Neural progenitor cell (in vitro differentiated cells): ENCODE measurements at regions not wholly inside any gene's neighbourhood (a gene's known extent, or its start where the extent isn't known, plus 50 kb on each side); places are given as distances from the start of the nearest gene placed in this dataset.

Source experiments
- DNase-seq: peaks from one replicate; pipeline ENCODE4 v3.0.0-alpha.2; 2016; ENCODE audit warnings: low spot score
- H2AFZ ChIP-seq: fragments of 200-600 bp; sonication (generic); replicated peaks from 2 replicates; pipeline ENCODE4 v1.6.1; 2016; ENCODE audit warnings: antibody characterized with exemption
- H3F3A ChIP-seq: fragments of 200-600 bp; sonication (generic); 2 replicates; pipeline ENCODE4 v1.6.1; 2016; ENCODE audit warnings: antibody characterized with exemption, low read depth
- H3K27ac ChIP-seq: fragments of 200-600 bp; sonication (generic); 2 replicates; pipeline ENCODE4 v1.5.1; 2016; ENCODE audit warnings: mild to moderate bottlenecking
- H3K27me3 ChIP-seq: fragments of 200-600 bp; sonication (generic); 2 replicates; pipeline ENCODE4 v1.6.1; 2016; ENCODE audit warnings: mild to moderate bottlenecking, moderate library complexity
- H3K36me3 ChIP-seq: fragments of 200-600 bp; sonication (generic); 2 replicates; pipeline ENCODE4 v1.5.1; 2016
- H3K4me1 ChIP-seq: fragments of 200-600 bp; sonication (generic); 2 replicates; pipeline ENCODE4 v1.6.1; 2016; ENCODE audit warnings: mixed run types
- H3K4me2 ChIP-seq: fragments of 200-600 bp; sonication (generic); 2 replicates; pipeline ENCODE4 v1.6.1; 2016
- H3K4me3 ChIP-seq: fragments of 200-600 bp; sonication (generic); 2 replicates; pipeline ENCODE4 v1.5.1; 2016
- H3K79me2 ChIP-seq: fragments of 200-600 bp; sonication (generic); 2 replicates; pipeline ENCODE4 v1.6.1; 2016; ENCODE audit warnings: low read depth
- H3K9ac ChIP-seq: fragments of 200-600 bp; sonication (generic); 2 replicates; pipeline ENCODE4 v1.6.1; 2016
- H3K9me3 ChIP-seq: fragments of 200-600 bp; sonication (generic); 2 replicates; pipeline ENCODE4 v1.5.1; 2016; ENCODE audit warnings: low read depth
- H4K20me1 ChIP-seq: fragments of 200-600 bp; sonication (generic); 2 replicates; pipeline ENCODE4 v1.6.1; 2016; ENCODE audit warnings: low read depth
- H3K27ac Mint-ChIP-seq: 3 replicates; pipeline ENCODE4 v1.8.0; 2021; ENCODE audit warnings: mixed read lengths
- H3K27me3 Mint-ChIP-seq: 2 replicates; pipeline ENCODE4 v1.8.0; 2022; ENCODE audit warnings: low read depth, mild to moderate bottlenecking, inconsistent platforms, moderate library complexity, mixed read lengths; ENCODE audit not compliant: insufficient read depth
- H3K36me3 Mint-ChIP-seq: 3 replicates; pipeline ENCODE4 v1.8.0; 2021; ENCODE audit warnings: mixed read lengths
- H3K4me1 Mint-ChIP-seq: 3 replicates; pipeline ENCODE4 v1.8.0; 2021; ENCODE audit warnings: mixed read lengths
- H3K4me3 Mint-ChIP-seq: 3 replicates; pipeline ENCODE4 v1.8.0; 2021; ENCODE audit warnings: mild to moderate bottlenecking, moderate library complexity, mixed read lengths
- H3K9me3 Mint-ChIP-seq: 3 replicates; pipeline ENCODE4 v1.8.0; 2020; ENCODE audit warnings: mixed read lengths
- EZH2 ChIP-seq: fragments of 200-600 bp; sonication (generic); IDR thresholded peaks from 2 replicates; pipeline ENCODE4 v1.6.1; 2017; ENCODE audit warnings: antibody characterized with exemption, mild to moderate bottlenecking, moderate library complexity
- EZH2phosphoT487 ChIP-seq: fragments of 200-600 bp; sonication (generic); IDR thresholded peaks from 2 replicates; pipeline ENCODE4 v1.6.1; 2017; ENCODE audit warnings: antibody characterized with exemption
- TF ChIP-seq, protein P1 (sequence below): fragments of 200-600 bp; sonication (generic); IDR thresholded peaks from 2 replicates; pipeline ENCODE4 v1.5.1; 2017; ENCODE audit warnings: antibody characterized with exemption, mild to moderate bottlenecking

DNA sequence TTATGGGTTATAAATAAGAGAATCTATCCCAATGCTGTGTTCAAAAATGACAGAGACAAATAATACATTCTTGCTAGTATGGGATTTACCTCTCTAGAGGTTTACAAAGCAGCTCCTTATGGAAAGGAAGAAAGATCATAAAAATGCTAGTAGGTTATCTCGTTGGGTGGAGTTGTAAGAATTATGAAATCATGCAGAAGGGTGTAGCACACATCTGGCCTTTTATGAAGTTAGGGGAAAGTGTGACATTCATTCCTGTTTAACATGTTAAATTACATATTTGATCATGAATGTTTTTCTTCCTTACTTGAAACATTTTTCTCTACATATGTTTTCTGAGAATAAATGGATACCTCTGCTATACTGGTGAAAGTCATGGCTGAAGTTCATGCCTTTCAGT is 414.2 kb downstream of the SH3GL2 start:
- H3K4me3 ChIP-seq: no peak overlapping the region
- Mint-ChIP-seq H3K27me3 (no peaks in the 10 kb centered on the region), H3K4me3 (no peak overlapping the region), H3K9me3 (no peaks in the 10 kb centered on the region), H3K4me1 (no peaks in the 10 kb centered on the region), H3K36me3 (no peaks in the 10 kb centered on the region), H3K27ac (no peak overlapping the region)
- no peaks in the 10 kb centered on the region for H3F3A ChIP-seq
- H3K4me2 ChIP-seq: no peak overlapping the region
- peaks cover 9% of the 10 kb centered on the region for H3K4me1 ChIP-seq
- H3K27me3 ChIP-seq: no peaks in the 10 kb centered on the region
- no peaks in the 10 kb centered on the region for H3K79me2 ChIP-seq
- H3K9me3 ChIP-seq: no peaks in the 10 kb centered on the region
- H2AFZ ChIP-seq: no peak overlapping the region
- TF ChIP-seq EZH2phosphoT487 (no peak), EZH2 (no peak)
- TF ChIP-seq, protein P1, sequence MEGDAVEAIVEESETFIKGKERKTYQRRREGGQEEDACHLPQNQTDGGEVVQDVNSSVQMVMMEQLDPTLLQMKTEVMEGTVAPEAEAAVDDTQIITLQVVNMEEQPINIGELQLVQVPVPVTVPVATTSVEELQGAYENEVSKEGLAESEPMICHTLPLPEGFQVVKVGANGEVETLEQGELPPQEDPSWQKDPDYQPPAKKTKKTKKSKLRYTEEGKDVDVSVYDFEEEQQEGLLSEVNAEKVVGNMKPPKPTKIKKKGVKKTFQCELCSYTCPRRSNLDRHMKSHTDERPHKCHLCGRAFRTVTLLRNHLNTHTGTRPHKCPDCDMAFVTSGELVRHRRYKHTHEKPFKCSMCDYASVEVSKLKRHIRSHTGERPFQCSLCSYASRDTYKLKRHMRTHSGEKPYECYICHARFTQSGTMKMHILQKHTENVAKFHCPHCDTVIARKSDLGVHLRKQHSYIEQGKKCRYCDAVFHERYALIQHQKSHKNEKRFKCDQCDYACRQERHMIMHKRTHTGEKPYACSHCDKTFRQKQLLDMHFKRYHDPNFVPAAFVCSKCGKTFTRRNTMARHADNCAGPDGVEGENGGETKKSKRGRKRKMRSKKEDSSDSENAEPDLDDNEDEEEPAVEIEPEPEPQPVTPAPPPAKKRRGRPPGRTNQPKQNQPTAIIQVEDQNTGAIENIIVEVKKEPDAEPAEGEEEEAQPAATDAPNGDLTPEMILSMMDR: no peak
- no peaks in the 10 kb centered on the region for H4K20me1 ChIP-seq
- no peak overlapping the region for H3K9ac ChIP-seq
- DNase-seq: no peak
- H3K27ac ChIP-seq: no peak overlapping the region
- H3K36me3 ChIP-seq: no peaks in the 10 kb centered on the region

DNA sequence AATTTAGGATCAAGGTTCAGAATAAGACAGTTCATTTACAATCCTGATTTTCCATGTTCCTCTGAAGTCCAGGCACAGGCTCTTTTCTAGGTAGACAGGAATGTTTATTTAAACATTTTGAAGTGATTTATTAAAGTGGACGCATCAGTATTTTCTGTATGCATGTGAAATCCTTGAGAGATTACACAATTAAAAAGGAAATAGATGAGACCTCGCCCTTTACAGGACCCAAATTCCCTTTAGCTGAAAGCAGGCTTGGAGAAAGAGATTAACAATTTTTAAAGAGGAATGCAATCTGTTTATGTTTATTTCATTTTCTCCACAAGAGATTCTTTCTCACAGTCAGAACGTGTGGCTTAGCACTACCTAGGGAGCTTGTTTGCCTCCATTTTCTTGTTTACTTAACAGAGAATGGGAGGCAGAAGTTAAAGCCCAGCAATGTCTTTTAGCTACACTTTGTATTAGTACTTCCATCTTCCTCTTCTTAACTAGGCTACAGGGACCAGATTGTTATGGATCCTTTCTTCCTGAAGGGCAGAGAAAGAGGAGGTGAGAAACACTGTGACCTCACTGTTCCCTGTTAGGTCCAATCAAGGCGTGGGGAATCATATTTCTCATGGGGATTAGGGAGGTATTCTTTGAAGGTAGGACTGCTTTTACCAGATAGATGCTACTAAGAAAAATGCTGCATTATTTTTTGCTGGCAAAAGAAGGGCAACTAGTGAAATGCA is 416.0 kb downstream of the SH3GL2 start:
- no peaks in the 10 kb centered on the region for H3K27me3 Mint-ChIP-seq

GRCh38 chr9:17996728-17997127 is 417.9 kb downstream of the SH3GL2 start:
- H2AFZ ChIP-seq: no peak overlapping the region
- Mint-ChIP-seq H3K27me3 (no peaks in the 10 kb centered on the region), H3K4me3 (no peak overlapping the region), H3K27ac (no peak overlapping the region), H3K9me3 (no peaks in the 10 kb centered on the region), H3K4me1 (peaks cover 8% of the 10 kb centered on the region), H3K36me3 (no peaks in the 10 kb centered on the region)
- no peak for DNase-seq
- no peaks in the 10 kb centered on the region for H4K20me1 ChIP-seq
- H3K9ac ChIP-seq: no peak overlapping the region
- H3K9me3 ChIP-seq: no peaks in the 10 kb centered on the region
- H3K4me3 ChIP-seq: no peak overlapping the region
- H3K27me3 ChIP-seq: no peaks in the 10 kb centered on the region
- no peaks in the 10 kb centered on the region for H3K79me2 ChIP-seq
- no peaks in the 10 kb centered on the region for H3K36me3 ChIP-seq
- H3F3A ChIP-seq: no peaks in the 10 kb centered on the region
- peaks cover 9% of the 10 kb centered on the region for H3K4me1 ChIP-seq
- no peak overlapping the region for H3K4me2 ChIP-seq
- no peak overlapping the region for H3K27ac ChIP-seq
- no peak for TF ChIP-seq EZH2phosphoT487
- TF ChIP-seq, protein P1: no peak
- TF ChIP-seq EZH2: no peak

More for the DNA sequence above, 416.0 kb downstream of the SH3GL2 start:
- Histone ChIP-seq H3K27ac (no peak overlapping the region), H3K36me3 (no peaks in the 10 kb centered on the region), H3K4me2 (peak overlapping the region; percentile 11), H3K79me2 (no peaks in the 10 kb centered on the region), H3K4me3 (no peak overlapping the region), H2AFZ (peak overlapping the region; percentile 84), H3K9me3 (no peaks in the 10 kb centered on the region), H3F3A (no peaks in the 10 kb centered on the region), H4K20me1 (no peaks in the 10 kb centered on the region), H3K27me3 (no peaks in the 10 kb centered on the region), H3K4me1 (peaks cover 9% of the 10 kb centered on the region), H3K9ac (no peak overlapping the region)
- no peaks in the 10 kb centered on the region for H3K9me3 Mint-ChIP-seq
- no peak overlapping the region for H3K4me3 Mint-ChIP-seq
- H3K27ac Mint-ChIP-seq: no peak overlapping the region
- H3K36me3 Mint-ChIP-seq: no peaks in the 10 kb centered on the region
- TF ChIP-seq EZH2phosphoT487 (no peak), EZH2 (no peak)
- TF ChIP-seq, protein P1: no peak
- DNase-seq: no peak
- peaks cover 8% of the 10 kb centered on the region for H3K4me1 Mint-ChIP-seq
